Smooth muscle cell (in vitro differentiated cells): ENCODE measurements at regions not wholly inside any gene's neighbourhood (a gene's known extent, or its start where the extent isn't known, plus 50 kb on each side); places are given as distances from the start of the nearest gene placed in this dataset.

Experiments used
- DNase-seq: peaks from one replicate; lab custom pipeline; 2025; ENCODE audit not compliant: unreplicated experiment; lab: John Stamatoyannopoulos, UW
- H2AFZ ChIP-seq: fragments of 200-600 bp; sonication (generic); 2 replicates; pipeline ENCODE4 v1.6.0; 2016; ENCODE audit warnings: antibody characterized with exemption, low read depth, mild to moderate bottlenecking
- H3F3A ChIP-seq: fragments of 200-600 bp; sonication (generic); 2 replicates; pipeline ENCODE4 v1.6.0; 2017; ENCODE audit warnings: antibody characterized with exemption, low read depth
- H3K27ac ChIP-seq: fragments of 200-600 bp; sonication (generic); 2 replicates; pipeline ENCODE4 v1.5.1; 2016; ENCODE audit warnings: low read depth, mild to moderate bottlenecking
- H3K27me3 ChIP-seq: fragments of 200-600 bp; sonication (generic); 2 replicates; pipeline ENCODE4 v1.6.1; 2016; ENCODE audit warnings: low read depth, mild to moderate bottlenecking
- H3K36me3 ChIP-seq: fragments of 200-600 bp; sonication (generic); 2 replicates; pipeline ENCODE4 v1.5.1; 2016; ENCODE audit warnings: low read depth
- H3K4me1 ChIP-seq: fragments of 200-600 bp; sonication (generic); 2 replicates; pipeline ENCODE4 v1.5.1; 2016; ENCODE audit warnings: low read depth
- H3K4me2 ChIP-seq: fragments of 200-600 bp; sonication (generic); 2 replicates; pipeline ENCODE4 v1.6.0; 2016; ENCODE audit warnings: mild to moderate bottlenecking
- H3K4me3 ChIP-seq: fragments of 200-600 bp; sonication (generic); 2 replicates; pipeline ENCODE4 v1.5.1; 2016; ENCODE audit warnings: mild to moderate bottlenecking
- H3K79me2 ChIP-seq: fragments of 200-600 bp; sonication (generic); 2 replicates; pipeline ENCODE4 v1.6.0; 2016; ENCODE audit warnings: low read depth, mild to moderate bottlenecking
- H3K9ac ChIP-seq: fragments of 200-600 bp; sonication (generic); 2 replicates; pipeline ENCODE4 v1.6.0; 2016; ENCODE audit warnings: low read depth
- H3K9me3 ChIP-seq: fragments of 200-600 bp; sonication (generic); replicated peaks from 2 replicates; pipeline ENCODE4 v1.5.1; 2016; ENCODE audit warnings: low read depth
- H4K20me1 ChIP-seq: fragments of 200-600 bp; sonication (generic); 2 replicates; pipeline ENCODE4 v1.6.0; 2016; ENCODE audit warnings: low read depth
- CTCF ChIP-seq: fragments of 200-600 bp; sonication (generic); IDR thresholded peaks from 2 replicates; pipeline ENCODE4 v1.5.1; 2017; ENCODE audit warnings: borderline replicate concordance, mild to moderate bottlenecking, antibody characterized with exemption; ENCODE audit not compliant: insufficient read depth, poor library complexity, severe bottlenecking
- WGBS: methylation state at CpG from one replicate; pipeline ENCODE4 v1.1.7; 2016; ENCODE audit warnings: low lambda C conversion rate; 5-methylcytosine and 5-hydroxymethylcytosine counted together

GRCh38 chr3:72413228-72413627, 435.0 kb downstream of the SHQ1 start:
- peaks cover 100% of the 10 kb centered on the region for H3K79me2 ChIP-seq
- no peak overlapping the region for H3K4me3 ChIP-seq
- H3K27ac ChIP-seq = no peak overlapping the region
- H3K4me2 ChIP-seq = peak overlapping the region; percentile 47
- WGBS = 19% methylated on average over 4 of the region's 4 CpGs
- DNase-seq = no peak
- TF ChIP-seq CTCF = no peak
- no peak overlapping the region for H3K9ac ChIP-seq
- H3K4me1 ChIP-seq = peaks cover 28% of the 10 kb centered on the region
- no peaks in the 10 kb centered on the region for H3K36me3 ChIP-seq
- no peaks in the 10 kb centered on the region for H3K9me3 ChIP-seq
- H3F3A ChIP-seq = no peaks in the 10 kb centered on the region
- peaks cover 100% of the 10 kb centered on the region for H4K20me1 ChIP-seq
- H2AFZ ChIP-seq = no peak overlapping the region
- H3K27me3 ChIP-seq = no peaks in the 10 kb centered on the region

GRCh38 chr3:72412340-72412956, 435.8 kb downstream of the SHQ1 start:
- WGBS = 92% methylated on average over 5 of the region's 5 CpGs
- H3K79me2 ChIP-seq = peaks cover 100% of the 10 kb centered on the region
- H3K27ac ChIP-seq = no peak overlapping the region
- no peak for TF ChIP-seq CTCF
- peaks cover 25% of the 10 kb centered on the region for H3K4me1 ChIP-seq
- H3K4me3 ChIP-seq = no peak overlapping the region
- no peak for DNase-seq
- no peaks in the 10 kb centered on the region for H3K9me3 ChIP-seq
- H3F3A ChIP-seq = no peaks in the 10 kb centered on the region
- no peak overlapping the region for H3K4me2 ChIP-seq
- no peaks in the 10 kb centered on the region for H3K27me3 ChIP-seq
- no peak overlapping the region for H3K9ac ChIP-seq
- H4K20me1 ChIP-seq = peaks cover 100% of the 10 kb centered on the region
- H3K36me3 ChIP-seq = no peaks in the 10 kb centered on the region
- no peak overlapping the region for H2AFZ ChIP-seq

- no peaks in the 10 kb centered on the region for H3K9me3 ChIP-seq
- peaks cover 100% of the 10 kb centered on the region for H3K79me2 ChIP-seq
- H3K27me3 ChIP-seq = no peaks in the 10 kb centered on the region
- DNase-seq = no peak
- peaks cover 30% of the 10 kb centered on the region for H3K4me1 ChIP-seq
- WGBS = 65% methylated on average over 1 of the region's 1 CpG
- H3K27ac ChIP-seq = no peak overlapping the region
- no peak overlapping the region for H3K9ac ChIP-seq
- H3K4me2 ChIP-seq = peak overlapping the region; percentile 48
- H3F3A ChIP-seq = no peaks in the 10 kb centered on the region
- no peak for TF ChIP-seq CTCF
- no peak overlapping the region for H2AFZ ChIP-seq
- H4K20me1 ChIP-seq = peaks cover 100% of the 10 kb centered on the region
- H3K4me3 ChIP-seq = no peak overlapping the region
- no peaks in the 10 kb centered on the region for H3K36me3 ChIP-seq
Measured at GRCh38 chr3:72411843-72412242, 436.4 kb downstream of the SHQ1 start.

GRCh38 chr3:72411126-72411525, 437.1 kb downstream of the SHQ1 start:
- WGBS = 73% methylated on average over 2 of the region's 2 CpGs
- no peak for DNase-seq
- Histone ChIP-seq H3K4me3 (no peak overlapping the region), H3K79me2 (peaks cover 100% of the 10 kb centered on the region), H4K20me1 (peaks cover 100% of the 10 kb centered on the region), H3K4me2 (peak overlapping the region; percentile 48), H3K27ac (no peak overlapping the region), H3K27me3 (no peaks in the 10 kb centered on the region), H3F3A (no peaks in the 10 kb centered on the region), H3K36me3 (no peaks in the 10 kb centered on the region), H3K4me1 (peaks cover 37% of the 10 kb centered on the region), H2AFZ (no peak overlapping the region), H3K9me3 (no peaks in the 10 kb centered on the region), H3K9ac (no peak overlapping the region)
- TF ChIP-seq CTCF = no peak
